ENCODE measurements at regions not wholly inside any gene's neighbourhood (a gene's known extent, or its start where the extent isn't known, plus 50 kb on each side); places are given as distances from the start of the nearest gene placed in this dataset.

DNA sequence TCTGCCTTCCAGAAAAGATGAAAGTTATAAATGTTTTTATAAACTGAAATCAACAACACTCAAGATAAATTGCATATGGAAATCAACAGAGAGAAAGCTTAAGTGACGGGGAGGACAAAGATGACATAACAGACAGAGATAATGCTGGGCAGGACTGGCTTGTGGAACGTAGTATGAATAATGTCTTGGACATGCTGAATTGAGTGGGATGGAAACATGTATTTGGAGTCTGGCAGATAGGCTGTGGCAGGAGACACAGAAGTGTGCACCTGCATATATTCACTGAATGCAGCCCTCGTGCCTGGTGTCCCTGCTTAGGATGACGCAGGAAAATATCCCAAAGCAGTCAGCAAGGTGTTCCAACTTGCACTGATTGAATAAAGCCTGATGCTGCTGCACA is 318.2 kb downstream of the CBLN2 start:
- TF ChIP-seq SP1 (IDR thresholded peaks at IDR 0.05) (no peak), FOXA1 (IDR thresholded peaks at IDR 0.05) (no peak), FOXM1 (IDR thresholded peaks at IDR 0.05; ENCODE audit: borderline replicate concordance) (no peak), LEF1 (IDR thresholded peaks at IDR 0.05; ENCODE audit: borderline replicate concordance) (no peak), FOXK2 (IDR thresholded peaks at IDR 0.05) (no peak), TARDBP (IDR thresholded peaks at IDR 0.05) (no peak), HDGF (IDR thresholded peaks at IDR 0.05; ENCODE audit: borderline replicate concordance) (no peak), SUZ12 (IDR thresholded peaks at IDR 0.05) (no peak), ELF4 (IDR thresholded peaks at IDR 0.05) (no peak), CTBP1 (IDR thresholded peaks at IDR 0.05; ENCODE audit: borderline replicate concordance) (no peak)
- TF ChIP-seq, protein P1, sequence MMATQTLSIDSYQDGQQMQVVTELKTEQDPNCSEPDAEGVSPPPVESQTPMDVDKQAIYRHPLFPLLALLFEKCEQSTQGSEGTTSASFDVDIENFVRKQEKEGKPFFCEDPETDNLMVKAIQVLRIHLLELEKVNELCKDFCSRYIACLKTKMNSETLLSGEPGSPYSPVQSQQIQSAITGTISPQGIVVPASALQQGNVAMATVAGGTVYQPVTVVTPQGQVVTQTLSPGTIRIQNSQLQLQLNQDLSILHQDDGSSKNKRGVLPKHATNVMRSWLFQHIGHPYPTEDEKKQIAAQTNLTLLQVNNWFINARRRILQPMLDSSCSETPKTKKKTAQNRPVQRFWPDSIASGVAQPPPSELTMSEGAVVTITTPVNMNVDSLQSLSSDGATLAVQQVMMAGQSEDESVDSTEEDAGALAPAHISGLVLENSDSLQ (IDR thresholded peaks at IDR 0.05), result no peak
